Neuron (in vitro differentiated cells): ENCODE measurements at regions not wholly inside any gene's neighbourhood (a gene's known extent, or its start where the extent isn't known, plus 50 kb on each side); places are given as distances from the start of the nearest gene placed in this dataset.

Experiments
- H2AFZ ChIP-seq: one replicate; pipeline ENCODE4 v1.6.1; 2013; ENCODE audit warnings: low read depth, mild to moderate bottlenecking, inconsistent platforms, low read length, moderate library complexity
- H3K27me3 ChIP-seq: one replicate; pipeline ENCODE4 v1.6.1; 2013; ENCODE audit warnings: low read length; ENCODE audit not compliant: insufficient read depth
- H3K36me3 ChIP-seq: one replicate; pipeline ENCODE4 v1.6.1; 2013; ENCODE audit warnings: low read length; ENCODE audit not compliant: insufficient read depth
- H3K4me1 ChIP-seq: one replicate; pipeline ENCODE4 v1.6.1; 2013; ENCODE audit warnings: low read length; ENCODE audit not compliant: insufficient read depth
- H3K4me3 ChIP-seq: 2 replicates; pipeline ENCODE4 v1.5.1; 2013; ENCODE audit warnings: mild to moderate bottlenecking, low read length, moderate library complexity
- H3K9me3 ChIP-seq: one replicate; pipeline ENCODE4 v1.6.1; 2013; ENCODE audit warnings: low read length

DNA sequence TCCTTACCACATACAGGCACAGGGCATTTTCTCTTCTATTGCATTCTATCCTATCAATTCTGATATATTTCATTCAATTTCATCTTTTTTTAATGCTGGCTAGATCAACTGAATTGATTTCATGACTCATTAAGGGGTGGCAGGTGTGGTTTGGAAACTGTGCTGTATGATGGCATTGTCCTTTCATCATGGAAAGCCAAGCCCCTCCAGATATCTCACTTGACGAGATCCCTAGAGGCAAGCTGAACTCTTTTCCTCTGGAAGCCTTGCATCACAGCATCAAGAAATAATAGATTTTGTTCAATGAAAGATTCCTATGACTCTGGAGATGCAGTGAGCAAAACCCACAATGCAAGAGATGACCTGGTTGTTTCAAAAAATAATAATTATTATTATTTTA is 401.2 kb downstream of the PREX1 start:
- Histone ChIP-seq H3K36me3 (no peaks in the 10 kb centered on the region), H3K27me3 (no peaks in the 10 kb centered on the region), H3K9me3 (no peaks in the 10 kb centered on the region), H3K4me1 (peaks cover 6% of the 10 kb centered on the region), H2AFZ (no peak overlapping the region), H3K4me3 (no peak overlapping the region)

DNA sequence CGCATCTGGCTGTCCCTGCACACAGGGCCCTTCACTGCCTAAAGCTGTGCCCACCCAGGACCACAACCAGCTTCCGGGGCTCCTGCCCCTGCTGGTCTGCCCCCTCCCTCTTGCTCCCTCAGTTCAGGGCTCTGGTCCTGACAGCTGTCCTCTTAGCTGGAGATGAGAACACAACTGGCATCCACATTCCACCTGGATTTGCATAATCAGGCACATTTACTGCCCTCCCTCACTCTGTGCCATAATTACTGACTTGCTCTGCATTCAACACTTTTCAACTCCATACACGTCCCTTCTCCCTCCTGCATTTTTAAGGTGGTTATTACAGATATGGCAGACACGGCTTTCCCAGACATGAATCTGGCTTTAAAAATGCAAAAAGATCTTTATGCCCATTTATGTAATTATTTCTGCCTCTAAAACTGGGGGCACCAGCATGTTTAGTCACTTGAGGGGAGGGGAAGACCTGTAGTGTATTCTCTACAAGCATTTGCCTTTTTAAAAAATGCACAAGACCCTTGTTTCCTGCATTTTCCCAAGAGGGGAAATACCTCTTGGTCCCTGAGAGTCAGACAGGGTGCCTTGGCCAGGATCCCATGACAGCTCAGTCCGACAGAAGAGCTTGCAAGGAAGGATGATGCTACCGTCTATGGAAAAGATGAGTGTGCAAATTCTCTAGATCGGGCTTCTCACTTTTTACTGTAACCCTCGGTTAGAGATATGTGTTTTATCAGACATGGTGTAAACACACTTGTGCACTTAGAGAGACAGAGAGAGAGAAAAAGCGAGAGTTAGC is 401.8 kb downstream of the PREX1 start:
- H2AFZ ChIP-seq: no peak overlapping the region
- H3K4me1 ChIP-seq: peaks cover 6% of the 10 kb centered on the region
- no peaks in the 10 kb centered on the region for H3K27me3 ChIP-seq

DNA sequence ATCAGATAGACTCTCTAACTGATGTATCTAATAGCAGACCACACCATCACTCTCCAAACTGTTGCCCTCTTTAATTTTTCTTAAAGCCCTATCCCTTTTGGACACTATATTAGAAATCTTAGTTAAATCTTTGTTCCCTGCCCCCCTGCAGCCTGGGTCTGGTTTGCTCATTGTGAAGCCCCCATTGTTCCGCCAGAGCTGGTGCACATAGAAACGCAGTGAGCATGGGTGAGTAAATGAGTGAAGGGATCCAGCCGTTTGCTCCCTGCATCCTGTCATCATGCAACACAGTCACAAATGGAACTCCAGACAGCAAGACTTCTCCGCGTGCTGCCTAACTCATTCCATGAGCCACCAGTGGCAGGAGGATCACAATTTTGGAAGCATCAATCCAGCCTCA is 402.5 kb downstream of the PREX1 start:
- H3K9me3 ChIP-seq: no peaks in the 10 kb centered on the region
- H3K4me3 ChIP-seq: no peak overlapping the region
- no peaks in the 10 kb centered on the region for H3K36me3 ChIP-seq
- H3K4me1 ChIP-seq: peaks cover 6% of the 10 kb centered on the region
- no peaks in the 10 kb centered on the region for H3K27me3 ChIP-seq
- no peak overlapping the region for H2AFZ ChIP-seq

More for the DNA sequence above, 401.8 kb downstream of the PREX1 start:
- Histone ChIP-seq H3K36me3 (no peaks in the 10 kb centered on the region), H3K4me3 (no peak overlapping the region), H3K9me3 (no peaks in the 10 kb centered on the region)

DNA sequence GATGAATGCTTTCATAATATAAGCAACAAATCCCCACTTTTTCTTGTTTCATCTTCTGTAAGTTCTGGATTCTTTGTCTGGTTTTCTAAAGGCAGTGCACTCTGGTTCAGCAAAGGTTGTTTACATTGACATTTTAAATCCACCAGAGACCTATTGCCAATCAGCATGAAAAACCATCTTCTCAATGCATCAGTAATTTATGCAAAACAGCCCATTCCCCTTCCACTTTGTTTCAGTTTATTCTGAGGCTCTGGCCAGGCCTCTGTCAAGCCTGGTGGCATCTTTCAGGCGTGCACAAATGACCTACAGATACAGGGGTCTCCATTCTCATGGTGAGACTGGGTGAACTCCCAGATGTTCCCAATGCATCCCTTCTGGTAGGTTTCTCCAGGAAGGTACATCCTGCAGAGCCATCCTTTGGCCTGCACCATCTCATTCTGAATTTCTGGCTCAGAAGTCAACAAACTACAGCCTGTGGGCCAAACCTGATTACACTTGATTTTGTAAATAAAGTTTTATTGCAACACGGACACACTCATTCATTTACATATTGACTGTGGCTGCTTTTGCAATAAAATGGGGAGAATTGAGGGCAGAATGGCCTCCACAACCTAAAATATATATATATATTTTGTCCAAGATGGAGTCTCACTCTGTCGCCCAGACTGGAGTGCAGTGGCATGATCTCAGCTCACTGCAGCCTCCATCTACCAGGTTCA is 405.4 kb downstream of the PREX1 start:
- no peak overlapping the region for H3K4me3 ChIP-seq
- no peak overlapping the region for H2AFZ ChIP-seq
- H3K9me3 ChIP-seq: no peaks in the 10 kb centered on the region
- no peaks in the 10 kb centered on the region for H3K36me3 ChIP-seq
- no peaks in the 10 kb centered on the region for H3K27me3 ChIP-seq
- peaks cover 6% of the 10 kb centered on the region for H3K4me1 ChIP-seq

DNA sequence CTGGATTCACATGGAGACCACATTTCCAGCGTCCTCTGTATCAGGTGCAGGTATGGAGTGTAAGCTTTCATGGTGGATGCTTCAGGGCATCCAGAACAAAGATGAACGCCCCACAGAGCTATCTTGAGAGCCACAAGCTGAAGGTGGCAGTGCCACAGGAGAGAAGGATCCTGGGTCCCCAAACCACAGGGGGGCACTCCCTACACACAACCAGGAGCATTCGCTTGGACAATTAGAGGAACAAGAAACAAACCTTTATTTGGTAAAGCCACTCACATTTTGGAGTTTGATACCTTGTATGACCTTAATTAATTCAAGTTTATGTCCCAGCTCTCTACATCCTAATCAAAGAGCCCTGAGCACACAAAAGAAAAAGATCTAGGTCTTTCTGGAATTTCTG is 406.3 kb downstream of the PREX1 start:
- Histone ChIP-seq H3K4me3 (no peak overlapping the region), H3K27me3 (no peaks in the 10 kb centered on the region), H2AFZ (no peak overlapping the region)

DNA sequence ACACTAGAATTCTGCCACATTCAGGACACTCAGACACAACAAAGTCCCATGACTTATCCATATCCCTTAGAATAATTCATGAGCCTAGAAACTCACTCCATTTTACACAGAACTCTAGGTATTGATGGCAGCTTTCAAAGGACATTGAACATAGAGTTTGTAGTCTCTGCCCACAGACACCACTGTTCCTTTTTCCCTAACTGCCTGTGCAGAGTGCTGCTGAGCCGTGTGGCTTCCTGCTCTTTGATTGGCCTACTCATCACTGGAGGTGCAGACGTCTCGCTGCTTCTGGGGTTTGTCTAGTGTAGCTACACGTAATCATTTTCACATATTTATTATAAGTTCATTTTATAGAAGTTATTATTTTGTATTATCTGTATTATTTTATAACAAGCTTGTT is 407.6 kb downstream of the PREX1 start:
- peaks cover 6% of the 10 kb centered on the region for H3K4me1 ChIP-seq
- H3K27me3 ChIP-seq: no peaks in the 10 kb centered on the region
- no peaks in the 10 kb centered on the region for H3K9me3 ChIP-seq
- H3K36me3 ChIP-seq: no peaks in the 10 kb centered on the region
- H2AFZ ChIP-seq: no peak overlapping the region
- H3K4me3 ChIP-seq: no peak overlapping the region

More for the DNA sequence above, 406.3 kb downstream of the PREX1 start:
- Histone ChIP-seq H3K36me3 (no peaks in the 10 kb centered on the region), H3K9me3 (no peaks in the 10 kb centered on the region), H3K4me1 (peaks cover 6% of the 10 kb centered on the region)

DNA sequence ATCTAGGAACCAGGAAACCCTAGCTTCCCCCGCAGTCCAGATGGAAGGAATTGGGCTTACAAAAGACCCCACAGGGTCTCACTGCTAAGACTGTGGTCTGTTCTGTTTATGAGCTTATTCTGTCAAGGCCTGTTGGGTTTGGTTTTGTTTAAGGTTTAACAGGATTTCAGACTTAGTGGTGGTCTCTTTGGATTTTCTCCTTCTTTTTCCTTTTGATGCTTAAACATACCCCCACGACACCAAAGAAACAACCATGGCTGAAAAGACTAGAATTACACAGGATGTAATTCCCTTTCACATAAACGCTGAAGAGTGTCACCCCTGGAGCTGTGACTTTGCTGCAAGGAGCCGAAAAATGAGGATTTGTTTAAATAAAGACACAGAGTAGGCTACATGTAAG is 408.6 kb downstream of the PREX1 start:
- no peak overlapping the region for H3K4me3 ChIP-seq
- no peaks in the 10 kb centered on the region for H3K9me3 ChIP-seq
- no peaks in the 10 kb centered on the region for H3K36me3 ChIP-seq
- H3K4me1 ChIP-seq: peaks cover 6% of the 10 kb centered on the region
- H2AFZ ChIP-seq: no peak overlapping the region
- H3K27me3 ChIP-seq: no peaks in the 10 kb centered on the region

DNA sequence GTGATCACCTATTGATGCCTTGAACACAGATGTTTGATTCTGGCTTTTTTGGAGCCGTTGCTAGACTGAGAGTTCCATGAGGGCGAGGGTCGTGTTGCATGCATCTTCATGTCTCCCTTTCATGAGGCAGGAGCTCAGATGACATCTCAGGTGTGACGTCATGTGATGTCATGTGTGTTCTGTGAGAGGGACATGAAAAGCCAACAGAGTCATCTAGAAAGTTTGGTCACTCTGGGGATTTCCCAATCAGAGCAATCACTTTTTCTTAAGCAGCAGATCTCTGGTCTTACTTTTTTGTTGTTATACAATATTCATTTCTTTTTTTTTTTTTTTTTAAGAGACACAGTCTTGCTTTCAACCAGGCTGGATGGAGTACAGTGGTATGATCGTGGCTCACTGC is 411.8 kb downstream of the PREX1 start:
- Histone ChIP-seq H2AFZ (no peak overlapping the region), H3K36me3 (no peaks in the 10 kb centered on the region), H3K4me1 (no peaks in the 10 kb centered on the region), H3K4me3 (no peak overlapping the region), H3K27me3 (no peaks in the 10 kb centered on the region), H3K9me3 (no peaks in the 10 kb centered on the region)

DNA sequence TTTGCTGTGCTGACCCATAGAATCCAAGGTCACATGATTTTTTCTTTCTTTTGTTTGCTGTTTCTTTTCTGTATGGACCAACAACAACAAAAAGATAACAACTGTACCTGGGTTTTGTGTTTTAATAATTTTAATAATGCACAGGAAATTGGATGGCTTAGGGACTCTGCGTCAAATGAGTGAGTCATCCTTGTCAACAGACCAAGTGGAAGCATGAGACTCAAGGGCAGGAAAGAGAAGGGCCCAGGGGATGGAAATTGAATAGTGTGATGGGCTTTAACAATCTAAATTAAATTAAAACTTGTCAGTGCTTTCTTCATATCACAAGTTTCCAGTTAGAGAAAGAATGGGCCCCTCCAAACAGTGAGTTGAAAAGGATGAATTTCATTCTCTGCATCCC is 413.0 kb downstream of the PREX1 start:
- no peaks in the 10 kb centered on the region for H3K27me3 ChIP-seq
- no peaks in the 10 kb centered on the region for H3K36me3 ChIP-seq
- no peak overlapping the region for H2AFZ ChIP-seq
- H3K4me1 ChIP-seq: no peaks in the 10 kb centered on the region
- no peak overlapping the region for H3K4me3 ChIP-seq
- no peaks in the 10 kb centered on the region for H3K9me3 ChIP-seq

DNA sequence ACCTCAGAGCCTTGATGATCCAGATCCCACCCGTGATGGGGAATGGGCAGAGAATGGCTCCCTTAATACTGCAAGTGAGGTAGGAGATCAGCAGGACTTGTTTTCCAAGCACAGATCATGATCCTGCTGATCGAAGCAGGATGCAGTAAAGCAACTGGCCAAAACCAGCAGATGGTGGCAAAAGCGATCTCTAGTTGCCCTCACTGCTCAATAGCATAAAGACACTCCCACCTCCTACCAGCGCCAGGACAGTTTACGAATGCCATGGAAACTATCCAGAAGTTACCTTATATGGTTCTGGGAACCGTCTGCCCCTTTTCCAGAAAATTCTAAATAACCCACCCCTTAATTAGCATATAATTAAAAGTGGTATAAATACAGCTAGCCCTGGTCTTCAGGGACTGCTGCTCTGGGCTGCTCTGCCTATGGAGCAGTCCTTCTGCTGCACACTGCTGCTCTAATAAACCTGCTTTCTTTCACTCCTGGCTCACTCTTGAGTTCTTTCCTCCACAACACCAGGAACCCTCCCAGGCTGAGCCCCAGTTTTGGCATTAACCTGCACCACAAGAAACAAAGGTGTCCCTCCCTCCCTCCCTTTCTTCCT is 415.8 kb downstream of the PREX1 start:
- H2AFZ ChIP-seq: no peak overlapping the region
- no peaks in the 10 kb centered on the region for H3K9me3 ChIP-seq

DNA sequence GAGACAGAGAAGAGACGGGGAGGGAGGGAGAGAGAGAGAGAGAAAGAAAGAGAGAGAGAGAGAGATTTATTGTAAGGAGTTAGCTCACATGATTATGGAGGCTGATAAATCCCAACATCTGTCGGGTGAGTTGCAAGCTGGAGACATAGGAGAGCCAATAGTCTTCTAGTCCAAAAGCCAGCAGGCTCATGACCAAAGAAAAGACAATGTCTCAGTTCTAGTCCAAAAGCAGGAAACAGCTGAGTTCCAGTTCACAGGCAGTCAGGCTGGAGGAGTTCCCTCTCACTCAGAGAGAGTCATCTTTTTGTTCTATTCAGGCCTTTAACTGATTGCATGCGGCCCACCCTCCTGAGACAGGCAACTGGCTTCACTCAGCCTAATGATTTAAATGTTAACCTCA is 416.6 kb downstream of the PREX1 start:
- Histone ChIP-seq H3K36me3 (no peaks in the 10 kb centered on the region), H3K27me3 (no peaks in the 10 kb centered on the region), H3K4me1 (peaks cover 10% of the 10 kb centered on the region), H3K9me3 (no peaks in the 10 kb centered on the region), H2AFZ (no peak overlapping the region), H3K4me3 (no peak overlapping the region)

More for the DNA sequence above, 415.8 kb downstream of the PREX1 start:
- H3K4me3 ChIP-seq: no peak overlapping the region
- peaks cover 3% of the 10 kb centered on the region for H3K4me1 ChIP-seq
- no peaks in the 10 kb centered on the region for H3K36me3 ChIP-seq
- H3K27me3 ChIP-seq: no peaks in the 10 kb centered on the region

DNA sequence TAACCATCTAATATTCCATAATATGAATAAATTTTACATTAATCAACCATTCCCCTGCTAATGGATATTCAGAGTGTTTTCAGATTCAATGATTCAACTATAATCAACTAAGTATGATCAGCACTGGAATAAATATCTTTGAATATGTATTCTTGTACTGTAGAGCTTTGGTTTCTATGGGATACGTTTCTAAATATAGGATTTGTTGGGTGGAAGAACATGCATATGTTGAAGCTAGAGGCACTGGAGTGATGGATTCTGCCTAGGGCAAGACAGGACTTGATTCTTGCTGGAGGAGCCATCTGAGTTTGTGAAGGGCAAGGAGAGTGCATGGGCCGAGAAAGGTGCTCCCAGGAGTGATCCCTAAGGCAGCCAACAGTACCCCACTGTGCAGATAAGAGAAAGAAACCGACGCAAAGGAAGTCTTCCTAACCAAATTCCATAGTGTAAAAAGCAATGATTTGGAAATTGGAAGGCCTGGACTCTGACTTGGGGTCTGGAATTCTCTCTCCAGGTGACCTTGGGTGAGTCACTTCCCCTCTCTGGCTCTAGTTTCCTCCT is 418.7 kb downstream of the PREX1 start:
- Histone ChIP-seq H3K9me3 (no peaks in the 10 kb centered on the region), H3K4me3 (no peak overlapping the region), H2AFZ (no peak overlapping the region), H3K4me1 (peaks cover 11% of the 10 kb centered on the region), H3K27me3 (no peaks in the 10 kb centered on the region), H3K36me3 (no peaks in the 10 kb centered on the region)

DNA sequence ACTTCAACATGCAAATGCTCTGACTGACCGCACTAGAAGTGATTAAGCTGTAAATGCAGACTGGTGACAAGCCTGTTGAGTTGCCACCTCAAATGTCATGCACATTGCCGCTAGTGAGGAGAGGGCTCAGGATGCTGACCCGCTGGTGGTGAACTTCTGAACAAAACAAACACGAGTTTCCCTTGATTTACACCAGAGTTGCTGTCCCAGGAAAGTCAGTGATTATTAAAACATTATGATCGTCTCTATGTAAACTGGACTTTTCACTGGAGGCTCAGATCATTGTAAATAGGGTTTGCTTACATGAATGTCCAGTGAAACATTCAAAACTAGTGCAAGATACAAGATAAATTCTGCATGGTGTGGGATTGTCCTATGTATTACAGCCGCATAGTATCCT is 420.1 kb downstream of the PREX1 start:
- Histone ChIP-seq H3K4me3 (no peak overlapping the region), H3K9me3 (no peaks in the 10 kb centered on the region), H3K27me3 (no peaks in the 10 kb centered on the region), H2AFZ (no peak overlapping the region), H3K4me1 (peaks cover 11% of the 10 kb centered on the region), H3K36me3 (no peaks in the 10 kb centered on the region)
